Heart left ventricle (tissue), 13 donors: ENCODE measurements at regions not wholly inside any gene's neighbourhood (a gene's known extent, or its start where the extent isn't known, plus 50 kb on each side); places are given as distances from the start of the nearest gene placed in this dataset.

Source experiments
- POLR2A ChIP-seq, 2 donors: fragments of 450-650 bp; IDR thresholded peaks; one replicate each; pipeline ENCODE4 v1.6.1; 2017; ENCODE audit warnings: antibody characterized with exemption in 2 of 2, mild to moderate bottlenecking in 2 of 2, moderate library complexity in 2 of 2
- TF ChIP-seq, protein P1 (sequence below), 12 donors: fragments of 200-600 bp; sonication (generic) in 4 of 12; IDR thresholded peaks; one replicate each; pipeline versions ENCODE4 v1.5.0 to v1.8.0; 2018 to 2022; ENCODE audit warnings: antibody characterized with exemption in 12 of 12, mild to moderate bottlenecking in 5 of 12
- donor health status: ischemic (EF 13 %, LVEDD 7.1; RV severe dilation, severe dysfunction).
- donor health status: DM: no; HTN: yes; CAD: no.
- donor health status: DM: no; HTN: no; CAD: no.
- donor health status: ischemic (EF 25% LVEDD 6.9; RV normal size, moderate dysfunction).
- donor health status: ischemic (EF 25% LVEDD 5.7; RV mildly dilated, moderate dysfunction).
- donor health status: ischemic (EF 35%, LVEDD 5.7; RV mildly dilated, moderate dysfunction).
- donor health status: nonischemic (EF 11% LVEDD 7.7; RV severe dilation, severe dysfunction).
- donor health status: DM: yes; HTN: yes; CAD: no.
- donor health status: PGD.
- donor health status: ischemic (EF 29% LVEDD 5.4; RV normal size, mild dysfunction).
- donor health status: nonischemic (EF 23%, LVEDD 6.1; RV moderate dilation, normal function).

GRCh38 chr7:31254926-31255325 lies 85.6 kb downstream of the NEUROD6 start:
- TF ChIP-seq POLR2A (IDR thresholded peaks at IDR 0.05) = no peak
- TF ChIP-seq, protein P1, sequence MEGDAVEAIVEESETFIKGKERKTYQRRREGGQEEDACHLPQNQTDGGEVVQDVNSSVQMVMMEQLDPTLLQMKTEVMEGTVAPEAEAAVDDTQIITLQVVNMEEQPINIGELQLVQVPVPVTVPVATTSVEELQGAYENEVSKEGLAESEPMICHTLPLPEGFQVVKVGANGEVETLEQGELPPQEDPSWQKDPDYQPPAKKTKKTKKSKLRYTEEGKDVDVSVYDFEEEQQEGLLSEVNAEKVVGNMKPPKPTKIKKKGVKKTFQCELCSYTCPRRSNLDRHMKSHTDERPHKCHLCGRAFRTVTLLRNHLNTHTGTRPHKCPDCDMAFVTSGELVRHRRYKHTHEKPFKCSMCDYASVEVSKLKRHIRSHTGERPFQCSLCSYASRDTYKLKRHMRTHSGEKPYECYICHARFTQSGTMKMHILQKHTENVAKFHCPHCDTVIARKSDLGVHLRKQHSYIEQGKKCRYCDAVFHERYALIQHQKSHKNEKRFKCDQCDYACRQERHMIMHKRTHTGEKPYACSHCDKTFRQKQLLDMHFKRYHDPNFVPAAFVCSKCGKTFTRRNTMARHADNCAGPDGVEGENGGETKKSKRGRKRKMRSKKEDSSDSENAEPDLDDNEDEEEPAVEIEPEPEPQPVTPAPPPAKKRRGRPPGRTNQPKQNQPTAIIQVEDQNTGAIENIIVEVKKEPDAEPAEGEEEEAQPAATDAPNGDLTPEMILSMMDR (IDR thresholded peaks at IDR 0.05) = no peak
